Mesendoderm (in vitro differentiated cells): ENCODE measurements at regions not wholly inside any gene's neighbourhood (a gene's known extent, or its start where the extent isn't known, plus 50 kb on each side); places are given as distances from the start of the nearest gene placed in this dataset.

ENCODE experiments used
- DNase-seq: peaks from one replicate; pipeline ENCODE4 v3.0.0; 2013
- H2AK5ac ChIP-seq: 2 replicates; pipeline ENCODE4 v1.6.1; 2013; ENCODE audit warnings: low read length, inconsistent platforms
- H2BK120ac ChIP-seq: 2 replicates; pipeline ENCODE4 v1.6.1; 2013; ENCODE audit warnings: low read depth, mild to moderate bottlenecking, low read length, moderate library complexity, mixed read lengths
- H2BK15ac ChIP-seq: replicated peaks from 2 replicates; pipeline ENCODE4 v1.6.1; 2013; ENCODE audit warnings: low read depth, mild to moderate bottlenecking, moderate library complexity
- H2BK5ac ChIP-seq: 2 replicates; pipeline ENCODE4 v1.6.1; 2013; ENCODE audit warnings: low read length, inconsistent platforms
- H3K18ac ChIP-seq: 2 replicates; pipeline ENCODE4 v1.6.1; 2013; ENCODE audit warnings: mild to moderate bottlenecking, low read length, mixed read lengths
- H3K23ac ChIP-seq: one replicate; pipeline ENCODE4 v1.6.1; 2013; ENCODE audit warnings: low read length
- H3K27ac ChIP-seq: 2 replicates; pipeline ENCODE4 v1.5.1; 2013; ENCODE audit warnings: low read depth, mild to moderate bottlenecking, inconsistent platforms, low read length, moderate library complexity
- H3K27me3 ChIP-seq: 2 replicates; pipeline ENCODE4 v1.6.1; 2013; ENCODE audit warnings: low read length, control low read depth, mild to moderate bottlenecking, inconsistent platforms; ENCODE audit not compliant: insufficient read depth, poor library complexity
- H3K36me3 ChIP-seq: 2 replicates; pipeline ENCODE4 v1.6.1; 2013; ENCODE audit warnings: low read length, inconsistent platforms; ENCODE audit not compliant: control insufficient read depth, insufficient read depth
- H3K4ac ChIP-seq: one replicate; pipeline ENCODE4 v1.6.1; 2013; ENCODE audit warnings: low read depth, mild to moderate bottlenecking, low read length, moderate library complexity
- H3K4me1 ChIP-seq: 2 replicates; pipeline ENCODE4 v1.6.1; 2013; ENCODE audit warnings: low read depth, low read length, inconsistent platforms; ENCODE audit not compliant: control insufficient read depth
- H3K4me2 ChIP-seq: 2 replicates; pipeline ENCODE4 v1.6.1; 2013; ENCODE audit warnings: low read length
- H3K4me3 ChIP-seq: 2 replicates; pipeline ENCODE4 v1.5.1; 2013; ENCODE audit warnings: mild to moderate bottlenecking, low read length
- H3K56ac ChIP-seq: one replicate; pipeline ENCODE4 v1.6.1; 2013; ENCODE audit warnings: low read length
- H3K79me1 ChIP-seq: 2 replicates; pipeline ENCODE4 v1.6.1; 2013; ENCODE audit warnings: low read length, inconsistent platforms
- H3K79me2 ChIP-seq: 2 replicates; pipeline ENCODE4 v1.6.1; 2013; ENCODE audit warnings: mild to moderate bottlenecking, low read length; ENCODE audit not compliant: control insufficient read depth, insufficient read depth
- H3K9ac ChIP-seq: 2 replicates; pipeline ENCODE4 v1.6.1; 2013; ENCODE audit warnings: low read length, inconsistent platforms
- H4K5ac ChIP-seq: one replicate; pipeline ENCODE4 v1.6.1; 2013; ENCODE audit warnings: low read length
- H4K8ac ChIP-seq: one replicate; pipeline ENCODE4 v1.6.1; 2013; ENCODE audit warnings: low read depth, mild to moderate bottlenecking, control low read depth, low read length, moderate library complexity
- WGBS: extraction: QIAGEN DNeasy Blood & Tissue Kit; methylation state at CpG from one replicate; pipeline ENCODE4 v1.1.7; 2013; ENCODE audit warnings: low lambda C conversion rate, missing lambda C conversion rate; ENCODE audit not compliant: insufficient coverage; ENCODE audit errors: extremely low coverage; 5-methylcytosine and 5-hydroxymethylcytosine counted together

DNA sequence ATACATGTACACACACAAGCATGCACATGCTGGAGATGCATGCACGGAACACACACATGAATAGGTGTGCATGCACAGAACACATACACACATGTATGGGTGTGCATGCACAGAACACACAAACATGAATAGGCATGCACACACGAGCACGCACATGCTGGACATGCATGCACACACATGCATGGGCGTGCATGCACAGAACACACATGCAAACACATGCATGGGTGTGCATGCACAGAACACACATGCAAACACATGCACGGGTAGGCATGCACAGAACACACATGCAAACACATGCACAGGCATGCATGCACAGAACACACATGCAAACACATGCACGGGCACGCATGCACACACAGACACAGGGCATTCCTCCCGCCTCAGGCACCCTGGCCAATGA lies 382.3 kb downstream of the IRX2 start:
- H3K23ac ChIP-seq: no peak overlapping the region
- no peak overlapping the region for H2BK15ac ChIP-seq
- no peak overlapping the region for H3K18ac ChIP-seq

DNA sequence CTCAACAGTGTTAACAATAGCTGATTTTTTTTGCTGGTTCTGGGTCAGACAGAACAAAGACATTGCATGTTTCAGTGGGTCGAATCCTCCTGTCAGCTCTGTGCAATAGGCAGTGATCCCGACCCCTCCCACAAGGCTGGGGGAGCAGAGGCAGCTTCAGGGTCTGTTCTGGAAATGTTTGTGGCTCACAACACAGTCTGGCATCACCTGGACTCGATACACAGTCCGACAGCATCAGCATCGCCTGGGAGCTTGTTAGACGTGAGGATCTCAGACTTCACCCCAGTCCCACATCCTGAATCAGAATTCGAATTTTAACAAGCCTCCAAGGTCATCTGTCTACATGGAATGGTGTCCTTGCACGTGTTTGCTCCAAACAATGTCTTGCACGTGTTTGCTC lies 384.7 kb downstream of the IRX2 start:
- Histone ChIP-seq H3K27me3 (no peaks in the 10 kb centered on the region), H3K18ac (no peak overlapping the region), H2BK120ac (no peak overlapping the region), H3K4me3 (no peak overlapping the region), H2BK15ac (no peak overlapping the region), H3K23ac (no peak overlapping the region), H4K8ac (no peak overlapping the region), H3K79me1 (no peaks in the 10 kb centered on the region), H3K4ac (no peak overlapping the region), H4K5ac (no peak overlapping the region), H2BK5ac (no peak overlapping the region), H3K79me2 (no peaks in the 10 kb centered on the region), H3K4me2 (no peak overlapping the region), H3K4me1 (no peaks in the 10 kb centered on the region), H2AK5ac (no peak overlapping the region), H3K36me3 (no peaks in the 10 kb centered on the region), H3K9ac (no peak overlapping the region), H3K56ac (no peak overlapping the region), H3K27ac (no peak overlapping the region)
- WGBS: no CpG with 5 or more reads among the region's 9 CpGs
- DNase-seq: no peak

More for the DNA sequence above, 382.3 kb downstream of the IRX2 start:
- H3K56ac ChIP-seq: no peak overlapping the region
- H3K9ac ChIP-seq: no peak overlapping the region
- no CpG with 5 or more reads among the region's 8 CpGs for WGBS
- H3K36me3 ChIP-seq: no peaks in the 10 kb centered on the region
- no peak overlapping the region for H2AK5ac ChIP-seq
- H3K79me1 ChIP-seq: no peaks in the 10 kb centered on the region
- H3K27ac ChIP-seq: no peak overlapping the region
- DNase-seq: no peak
- no peak overlapping the region for H3K4me2 ChIP-seq
- H4K8ac ChIP-seq: no peak overlapping the region
- H2BK120ac ChIP-seq: no peak overlapping the region
- no peak overlapping the region for H2BK5ac ChIP-seq
- no peaks in the 10 kb centered on the region for H3K27me3 ChIP-seq
- H3K4me3 ChIP-seq: no peak overlapping the region
- no peaks in the 10 kb centered on the region for H3K79me2 ChIP-seq
- no peak overlapping the region for H4K5ac ChIP-seq
- H3K4me1 ChIP-seq: no peaks in the 10 kb centered on the region
- no peak overlapping the region for H3K4ac ChIP-seq

DNA sequence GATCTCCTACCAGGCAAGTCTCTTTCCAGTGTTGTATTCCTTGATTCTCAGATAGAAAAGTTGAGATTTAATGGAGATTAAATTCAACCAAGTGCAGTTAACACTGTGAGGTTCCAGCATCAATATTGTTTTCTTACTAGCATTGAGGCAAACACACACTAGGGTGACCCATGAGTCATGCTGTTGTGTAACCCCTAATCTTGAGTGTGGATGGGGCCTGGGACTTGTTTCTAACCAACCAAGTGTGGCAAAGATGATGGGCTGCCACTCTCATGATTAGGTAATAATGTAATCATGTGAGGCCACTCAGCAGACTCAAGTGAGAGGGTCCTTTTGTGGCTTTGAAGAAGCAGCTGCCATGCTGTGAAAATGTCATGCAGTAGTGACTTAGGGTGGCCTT lies 394.2 kb downstream of the IRX2 start:
- no peak overlapping the region for H3K4me3 ChIP-seq
- H2BK5ac ChIP-seq: no peak overlapping the region
- no peak overlapping the region for H3K23ac ChIP-seq
- H3K56ac ChIP-seq: no peak overlapping the region
- no peak overlapping the region for H3K4ac ChIP-seq
- no peak overlapping the region for H3K9ac ChIP-seq
- no peaks in the 10 kb centered on the region for H3K4me1 ChIP-seq
- H3K79me1 ChIP-seq: no peaks in the 10 kb centered on the region
- H3K27me3 ChIP-seq: no peaks in the 10 kb centered on the region
- H3K27ac ChIP-seq: no peak overlapping the region
- no peak overlapping the region for H4K8ac ChIP-seq
- H2BK120ac ChIP-seq: no peak overlapping the region
- H3K4me2 ChIP-seq: no peak overlapping the region
- no peak overlapping the region for H2BK15ac ChIP-seq
- DNase-seq: no peak
- no peaks in the 10 kb centered on the region for H3K36me3 ChIP-seq
- H3K79me2 ChIP-seq: no peaks in the 10 kb centered on the region
- no peak overlapping the region for H4K5ac ChIP-seq
- H2AK5ac ChIP-seq: no peak overlapping the region
- no peak overlapping the region for H3K18ac ChIP-seq

DNA sequence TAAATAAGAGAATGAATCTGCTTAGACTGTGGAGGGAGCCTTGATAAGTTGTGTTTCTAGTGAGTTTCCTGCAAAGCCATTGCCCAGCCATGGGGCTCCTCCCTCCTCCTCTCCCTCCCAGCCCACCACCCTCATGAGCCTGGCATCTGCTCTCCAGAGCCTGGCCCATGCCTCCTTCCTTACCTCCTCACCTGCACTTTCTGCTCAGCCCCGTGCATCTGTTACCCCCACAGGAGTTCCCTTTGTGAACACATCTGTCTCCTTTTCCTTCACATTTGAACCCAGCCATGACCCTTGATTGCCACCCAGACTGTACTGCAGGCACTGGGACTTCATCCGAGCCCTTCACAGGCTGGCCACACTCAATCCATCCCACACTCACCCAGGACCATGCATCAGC lies 395.6 kb downstream of the IRX2 start:
- no peaks in the 10 kb centered on the region for H3K36me3 ChIP-seq
- no peaks in the 10 kb centered on the region for H3K79me2 ChIP-seq
- H3K27ac ChIP-seq: no peak overlapping the region
- H3K9ac ChIP-seq: no peak overlapping the region
- no peak overlapping the region for H3K4me3 ChIP-seq
- no peaks in the 10 kb centered on the region for H3K27me3 ChIP-seq
- H2BK5ac ChIP-seq: no peak overlapping the region
- DNase-seq: no peak
- no peak overlapping the region for H2BK15ac ChIP-seq
- no peak overlapping the region for H3K23ac ChIP-seq
- no peak overlapping the region for H4K8ac ChIP-seq
- no peak overlapping the region for H3K18ac ChIP-seq
- no peak overlapping the region for H3K4me2 ChIP-seq
- no peak overlapping the region for H3K4ac ChIP-seq
- H4K5ac ChIP-seq: no peak overlapping the region
- H3K4me1 ChIP-seq: no peaks in the 10 kb centered on the region
- H3K79me1 ChIP-seq: no peaks in the 10 kb centered on the region
- H2BK120ac ChIP-seq: no peak overlapping the region
- H3K56ac ChIP-seq: no peak overlapping the region
- WGBS: no CpG with 5 or more reads among the region's 2 CpGs
- H2AK5ac ChIP-seq: no peak overlapping the region

DNA sequence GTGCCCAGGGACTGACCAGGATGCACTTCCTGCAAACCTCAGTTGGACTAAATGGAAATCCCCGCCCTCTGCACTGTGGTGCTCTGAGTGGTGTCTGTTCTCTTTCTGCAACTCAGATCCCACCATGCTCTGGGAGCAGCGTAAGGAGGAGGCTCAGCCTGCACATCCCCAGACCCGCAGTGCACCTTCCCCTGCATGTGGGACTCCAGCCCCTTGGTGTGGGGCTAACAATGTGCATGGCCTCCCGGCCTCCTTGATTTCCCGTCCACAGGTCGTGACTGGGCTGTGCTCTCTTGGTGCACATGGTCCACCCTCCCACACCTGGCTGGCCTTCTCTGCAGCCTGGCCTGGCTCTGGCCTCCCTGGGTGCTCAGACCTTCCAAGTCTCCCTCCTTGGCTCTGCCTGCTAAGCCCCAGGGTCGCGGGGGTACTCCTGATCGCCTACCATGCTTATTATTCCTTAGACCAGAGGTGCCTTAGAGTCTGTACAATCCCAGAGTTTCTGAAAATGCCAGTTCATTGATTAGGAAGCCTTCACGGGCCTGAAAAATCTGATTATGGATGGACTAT lies 397.5 kb downstream of the IRX2 start:
- Histone ChIP-seq H4K8ac (no peak overlapping the region), H4K5ac (no peak overlapping the region), H2AK5ac (no peak overlapping the region), H3K79me1 (no peaks in the 10 kb centered on the region), H3K56ac (no peak overlapping the region), H3K4ac (no peak overlapping the region), H2BK5ac (no peak overlapping the region), H3K27me3 (no peaks in the 10 kb centered on the region), H3K9ac (no peak overlapping the region), H3K79me2 (no peaks in the 10 kb centered on the region), H2BK120ac (no peak overlapping the region), H3K4me2 (no peak overlapping the region), H3K4me3 (no peak overlapping the region), H3K23ac (no peak overlapping the region), H3K27ac (no peak overlapping the region), H2BK15ac (no peak overlapping the region), H3K36me3 (no peaks in the 10 kb centered on the region), H3K18ac (no peak overlapping the region), H3K4me1 (no peaks in the 10 kb centered on the region)
- no peak for DNase-seq
- no CpG with 5 or more reads among the region's 10 CpGs for WGBS

DNA sequence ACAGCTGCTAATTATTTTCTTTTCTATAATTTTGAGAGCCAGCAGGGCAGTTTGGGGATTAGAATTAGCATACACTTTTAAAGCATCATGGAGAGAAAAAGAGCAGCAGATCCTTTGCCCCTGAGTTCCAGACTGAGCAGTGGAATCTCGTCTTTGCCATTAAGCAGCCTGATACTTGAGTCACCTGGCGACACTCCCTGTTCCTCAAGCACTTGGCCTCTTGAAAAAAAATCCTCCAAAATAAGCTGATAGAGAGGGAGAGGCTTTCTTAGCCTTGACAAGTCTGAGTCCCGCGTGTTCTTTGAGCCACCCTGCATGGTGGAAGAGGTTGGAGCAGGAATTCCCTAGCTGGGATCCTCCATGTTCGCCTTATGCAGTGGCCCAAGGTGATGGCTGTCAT lies 398.3 kb downstream of the IRX2 start:
- Histone ChIP-seq H2AK5ac (no peak overlapping the region), H3K27me3 (no peaks in the 10 kb centered on the region), H3K56ac (no peak overlapping the region), H4K5ac (no peak overlapping the region), H3K4me3 (no peak overlapping the region), H2BK15ac (no peak overlapping the region), H4K8ac (no peak overlapping the region), H3K79me2 (no peaks in the 10 kb centered on the region), H3K36me3 (no peaks in the 10 kb centered on the region), H3K9ac (no peak overlapping the region), H3K79me1 (no peaks in the 10 kb centered on the region), H3K4ac (no peak overlapping the region), H3K4me2 (no peak overlapping the region), H3K23ac (no peak overlapping the region), H3K4me1 (no peaks in the 10 kb centered on the region), H3K18ac (no peak overlapping the region), H2BK5ac (no peak overlapping the region), H3K27ac (no peak overlapping the region), H2BK120ac (no peak overlapping the region)
- WGBS: no CpG with 5 or more reads among the region's 5 CpGs
- no peak for DNase-seq
